AG10803 (cell line): ENCODE measurements at regions not wholly inside any gene's neighbourhood (a gene's known extent, or its start where the extent isn't known, plus 50 kb on each side); places are given as distances from the start of the nearest gene placed in this dataset.

ENCODE experiments used
- DNase-seq: peaks from one replicate; pipeline ENCODE4 v3.0.0; 2010; ENCODE audit warnings: low read depth
- H3K4me3 ChIP-seq: 2 replicates; pipeline ENCODE4 v1.5.1; 2011; ENCODE audit warnings: mild to moderate bottlenecking, low read length, control low read depth
- CTCF ChIP-seq: conservative IDR thresholded peaks from 2 replicates; pipeline ENCODE4 v1.5.1; 2011; ENCODE audit warnings: mild to moderate bottlenecking, low read length, control low read depth, inconsistent platforms

- no peak for DNase-seq
- no peak overlapping the region for H3K4me3 ChIP-seq
- TF ChIP-seq CTCF = no peak
Measured at GRCh38 chr5:57025961-57026360, 74.0 kb upstream of the MIER3 start.

DNA sequence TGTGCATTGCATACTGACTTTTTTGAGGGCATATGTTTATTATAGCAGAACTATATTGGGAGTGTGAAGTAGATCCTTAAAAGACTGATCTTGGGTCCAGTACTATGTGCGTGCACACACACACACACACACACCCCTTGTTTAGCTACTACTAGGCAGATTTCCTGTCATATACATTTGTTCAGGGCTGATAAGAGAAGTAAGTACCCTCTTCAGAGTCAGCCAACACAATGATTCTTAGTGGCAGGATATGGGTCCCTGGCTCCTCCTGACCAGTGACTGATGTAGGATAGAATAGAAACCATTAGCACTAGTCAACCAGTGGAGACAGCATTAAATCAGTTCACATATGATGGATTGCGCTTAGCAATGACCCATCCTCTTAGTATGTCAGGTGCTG lies 76.2 kb upstream of the MIER3 start:
- no peak overlapping the region for H3K4me3 ChIP-seq
- DNase-seq = no peak
- no peak for TF ChIP-seq CTCF

- no peak for DNase-seq
- H3K4me3 ChIP-seq = no peak overlapping the region
- no peak for TF ChIP-seq CTCF
Measured at GRCh38 chr5:57032151-57032551, 80.2 kb upstream of the MIER3 start.

DNA sequence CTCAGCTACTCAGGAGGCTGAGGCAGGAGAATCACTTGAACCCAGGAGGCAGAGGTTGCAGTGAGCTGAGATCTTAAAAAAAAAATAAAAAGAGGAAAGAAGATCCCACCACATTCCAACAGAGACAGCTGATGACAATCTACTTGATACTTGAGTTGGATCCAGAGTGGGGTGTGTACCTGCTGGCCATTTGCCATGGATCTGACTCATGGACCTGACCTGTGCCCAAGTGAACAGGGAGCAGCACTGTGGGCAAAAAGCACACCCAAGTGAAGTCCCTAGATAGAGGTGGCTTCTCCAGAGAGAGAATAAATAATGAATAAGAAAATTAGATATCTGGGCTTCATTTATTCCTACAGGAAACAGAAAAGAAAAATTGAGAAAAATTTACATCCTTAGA lies 81.2 kb upstream of the MIER3 start:
- H3K4me3 ChIP-seq = no peak overlapping the region
- no peak for DNase-seq

GRCh38 chr5:57033503-57033902 lies 81.6 kb upstream of the MIER3 start:
- no peak overlapping the region for H3K4me3 ChIP-seq
- TF ChIP-seq CTCF = no peak
- no peak for DNase-seq

More for the DNA sequence above, 81.2 kb upstream of the MIER3 start:
- TF ChIP-seq CTCF = no peak

DNA sequence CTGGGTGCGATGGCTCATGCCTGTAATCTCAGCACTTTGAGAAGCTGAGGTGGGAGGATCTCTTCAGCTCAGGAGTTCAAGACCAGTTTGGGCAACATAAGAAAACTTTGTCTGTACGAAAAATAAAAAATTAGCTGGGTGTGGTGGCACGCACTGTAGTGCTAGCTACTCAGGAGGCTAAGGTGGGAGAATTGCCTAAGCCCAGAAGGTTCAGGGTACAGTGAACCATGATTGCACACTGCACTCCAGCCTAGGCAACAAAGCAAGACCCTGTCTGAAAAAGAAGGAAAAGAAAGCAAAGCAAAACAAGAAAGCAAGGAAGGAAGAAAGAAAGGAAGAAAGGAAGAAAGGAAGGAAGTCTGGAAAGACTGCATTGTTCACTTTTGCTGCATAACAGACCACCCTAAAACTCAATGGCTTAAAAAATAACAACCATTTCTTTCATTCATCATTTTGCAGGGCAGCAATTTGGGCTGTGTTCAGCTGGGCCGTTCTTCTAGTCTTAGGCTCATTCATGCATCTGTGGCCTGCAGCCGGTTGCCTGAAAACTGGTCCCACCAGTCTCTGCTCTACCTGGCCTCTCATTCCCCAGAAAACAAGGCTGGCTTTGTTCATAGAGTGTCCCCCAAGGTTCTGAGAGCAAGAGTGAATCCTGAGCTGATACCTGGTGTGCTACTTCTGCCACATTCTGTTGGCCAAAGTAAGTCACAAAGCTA lies 82.4 kb upstream of the MIER3 start:
- no peak for TF ChIP-seq CTCF
- DNase-seq = no peak
- no peak overlapping the region for H3K4me3 ChIP-seq

DNA sequence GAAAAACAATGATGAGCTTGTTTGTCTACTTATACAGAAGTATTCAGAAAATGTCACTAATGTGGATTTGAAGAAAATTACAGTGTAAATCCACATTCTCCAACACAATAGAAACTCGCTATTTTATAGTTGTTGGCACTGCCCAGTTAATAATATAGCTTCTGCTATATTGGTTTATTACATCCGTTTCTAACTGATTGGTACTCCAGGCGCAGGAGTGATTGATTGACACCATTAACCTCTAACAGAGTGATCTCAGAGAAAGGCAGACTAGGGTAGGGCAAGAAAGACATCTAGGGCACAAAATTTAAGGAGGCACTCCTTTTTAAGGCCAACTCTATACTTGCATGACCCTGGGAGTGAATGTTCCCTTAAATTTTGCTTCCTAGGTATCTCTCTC lies 84.0 kb upstream of the MIER3 start:
- TF ChIP-seq CTCF = no peak
- no peak overlapping the region for H3K4me3 ChIP-seq
- DNase-seq = no peak
